H1 (cell line): ENCODE measurements at regions not wholly inside any gene's neighbourhood (a gene's known extent, or its start where the extent isn't known, plus 50 kb on each side); places are given as distances from the start of the nearest gene placed in this dataset.

Source experiments
- CTCF ChIA-PET: fragments of 300-600 bp; sonication (Branson Sonifier 250); formaldehyde crosslinking; loops from one replicate; lab custom pipeline; 2021; ENCODE audit not compliant: partially characterized antibody; lab: Charles Lee
- POLR2A ChIA-PET: fragments of 300-600 bp; sonication (Branson Sonifier 250); formaldehyde crosslinking; loops from one replicate; lab custom pipeline; 2021; ENCODE audit warnings: inconsistent platforms; ENCODE audit not compliant: partially characterized antibody; lab: Charles Lee
- DNase-seq, 2 experiments: peaks; one replicate each; pipeline versions ENCODE4 v3.0.0 to v3.0.0-alpha.2; 2010 to 2022; ENCODE audit warnings: low spot score in 2 of 2, low read depth in 1 of 2, mixed read lengths in 1 of 2
- FAIRE-seq: peaks from 2 replicates; lab custom pipeline; 2011; peaks lifted over from hg19 to GRCh38; lab: Jason Lieb, UNC
- H2AFZ ChIP-seq: 2 replicates; pipeline ENCODE4 v1.8.1; 2012; ENCODE audit warnings: low read length, inconsistent platforms
- H2AK5ac ChIP-seq: 2 replicates; pipeline ENCODE4 v1.6.1; 2013; ENCODE audit warnings: low read depth, low read length
- H2BK120ac ChIP-seq: replicated peaks from 2 replicates; pipeline ENCODE3; 2013; ENCODE audit warnings: low read depth, low read length, inconsistent platforms
- H2BK12ac ChIP-seq: 2 replicates; pipeline ENCODE4 v1.6.1; 2013; ENCODE audit warnings: low read depth, low read length
- H2BK15ac ChIP-seq: 2 replicates; pipeline ENCODE4 v1.6.1; 2013; ENCODE audit warnings: low read length
- H2BK20ac ChIP-seq: 2 replicates; pipeline ENCODE4 v1.6.1; 2013; ENCODE audit warnings: low read length
- H2BK5ac ChIP-seq: 2 replicates; pipeline ENCODE4 v1.6.1; 2013; ENCODE audit warnings: low read depth, low read length
- H3K14ac ChIP-seq: 2 replicates; pipeline ENCODE4 v1.6.1; 2013; ENCODE audit warnings: inconsistent platforms; ENCODE audit not compliant: insufficient read length
- H3K18ac ChIP-seq: 2 replicates; pipeline ENCODE4 v1.6.1; 2013; ENCODE audit warnings: low read length; ENCODE audit errors: extremely low read depth
- H3K23ac ChIP-seq: 2 replicates; pipeline ENCODE4 v1.6.1; 2013; ENCODE audit warnings: inconsistent platforms; ENCODE audit not compliant: insufficient read length
- H3K23me2 ChIP-seq: 2 replicates; pipeline ENCODE4 v1.6.1; 2013; ENCODE audit warnings: low read depth, low read length
- H3K27ac ChIP-seq: 2 replicates; pipeline ENCODE4 v1.6.1; 2011; ENCODE audit warnings: low read depth, low read length, inconsistent platforms
- H3K27me3 ChIP-seq, 4 experiments: replicated peaks in 1 of 4; 1 replicate in 1 of 4; 2 replicates in 3 of 4; pipeline versions ENCODE4 v1.6.1 to v1.8.1; 2011 to 2013; ENCODE audit warnings: low read length in 3 of 4, mild to moderate bottlenecking in 3 of 4, inconsistent platforms in 2 of 4, mixed read lengths in 2 of 4, moderate library complexity in 1 of 4; ENCODE audit not compliant: control insufficient read depth in 3 of 4, insufficient read depth in 3 of 4; ENCODE audit errors: extremely low read depth in 1 of 4
- H3K36me3 ChIP-seq, 4 experiments: 2 replicates each; pipeline versions ENCODE4 v1.6.1 to v1.8.1; 2011 to 2013; ENCODE audit warnings: mild to moderate bottlenecking in 4 of 4, low read length in 3 of 4, moderate library complexity in 2 of 4, control low read depth in 1 of 4, inconsistent platforms in 1 of 4; ENCODE audit not compliant: insufficient read depth in 4 of 4, control insufficient read depth in 2 of 4
- H3K4ac ChIP-seq: replicated peaks from 2 replicates; pipeline ENCODE3; 2013; ENCODE audit warnings: low read length, low read depth, mixed read lengths, inconsistent platforms; ENCODE audit not compliant: insufficient read length
- H3K4me1 ChIP-seq, 4 experiments: replicated peaks in 1 of 4; 1 replicate in 1 of 4; 2 replicates in 3 of 4; pipeline versions ENCODE4 v1.6.1 to v1.8.1; 2011 to 2013; ENCODE audit warnings: low read length in 3 of 4, inconsistent platforms in 2 of 4, mixed read lengths in 1 of 4; ENCODE audit not compliant: insufficient read depth in 4 of 4, control insufficient read depth in 3 of 4
- H3K4me2 ChIP-seq, 2 experiments: 2 replicates each; pipeline versions ENCODE4 v1.6.1 to v1.8.1; 2011 to 2013; ENCODE audit warnings: low read depth in 2 of 2, low read length in 2 of 2, control low read depth in 1 of 2, inconsistent platforms in 1 of 2, mild to moderate bottlenecking in 1 of 2; ENCODE audit not compliant: insufficient read depth in 1 of 2
- H3K4me3 ChIP-seq, 4 experiments: fragments of 200-600, 300-600 bp in 1 of 4; sonication (generic), shearing (Covaris generic), sonication (Bioruptor Twin) in 1 of 4; 2 replicates each; pipeline versions ENCODE4 v1.5.1 to v1.8.1; 2011 to 2016; ENCODE audit warnings: low read length in 4 of 4, low read depth in 3 of 4, control low read depth in 2 of 4, inconsistent platforms in 2 of 4, mild to moderate bottlenecking in 2 of 4, mixed read lengths in 1 of 4, moderate library complexity in 1 of 4; ENCODE audit not compliant: insufficient read depth in 2 of 4; ENCODE audit errors: extremely low read depth in 1 of 4
- H3K56ac ChIP-seq: replicated peaks from 2 replicates; pipeline ENCODE3; 2013; ENCODE audit warnings: low read depth, mild to moderate bottlenecking, mixed read lengths, low read length, inconsistent platforms; ENCODE audit not compliant: insufficient read length
- H3K79me1 ChIP-seq: 2 replicates; pipeline ENCODE4 v1.6.1; 2013; ENCODE audit warnings: low read depth, low read length, control low read depth
- H3K79me2 ChIP-seq, 2 experiments: 2 replicates each; pipeline versions ENCODE4 v1.6.1 to v1.8.1; 2012 to 2013; ENCODE audit warnings: low read length in 2 of 2, mild to moderate bottlenecking in 2 of 2, inconsistent platforms in 1 of 2; ENCODE audit not compliant: insufficient read depth in 2 of 2, control insufficient read depth in 1 of 2
- H3K9ac ChIP-seq, 4 experiments: replicated peaks in 1 of 4; 1 replicate in 1 of 4; 2 replicates in 3 of 4; pipeline versions ENCODE4 v1.6.1 to v1.8.1; 2011 to 2013; ENCODE audit warnings: low read depth in 3 of 4, low read length in 3 of 4, control low read depth in 2 of 4, mild to moderate bottlenecking in 2 of 4, moderate library complexity in 2 of 4, inconsistent platforms in 1 of 4; ENCODE audit errors: extremely low read depth in 1 of 4
- H3K9me3 ChIP-seq, 2 experiments: 2 replicates each; pipeline versions ENCODE4 v1.6.1 to v1.8.1; 2012 to 2013; ENCODE audit warnings: mild to moderate bottlenecking in 2 of 2, moderate library complexity in 2 of 2, control low read depth in 1 of 2, inconsistent platforms in 1 of 2, low read depth in 1 of 2, low read length in 1 of 2, mixed read lengths in 1 of 2; ENCODE audit not compliant: insufficient read depth in 2 of 2
- H4K20me1 ChIP-seq, 2 experiments: replicated peaks in 1 of 2; 2 replicates each; pipeline versions ENCODE3 to v1.8.1; 2011 to 2013; ENCODE audit warnings: inconsistent platforms in 2 of 2, low read length in 2 of 2, mild to moderate bottlenecking in 1 of 2; ENCODE audit not compliant: insufficient read depth in 2 of 2, control insufficient read depth in 1 of 2
- H4K5ac ChIP-seq: 2 replicates; pipeline ENCODE4 v1.6.1; 2013; ENCODE audit warnings: low read length, low read depth, mixed read lengths, inconsistent platforms; ENCODE audit not compliant: insufficient read length
- H4K8ac ChIP-seq: 2 replicates; pipeline ENCODE4 v1.8.0; 2013; ENCODE audit warnings: mild to moderate bottlenecking, moderate library complexity, low read length, inconsistent platforms; ENCODE audit not compliant: insufficient read depth; ENCODE audit errors: extremely low read depth
- H4K91ac ChIP-seq: replicated peaks from 2 replicates; pipeline ENCODE3; 2013; ENCODE audit warnings: low read length, mixed read lengths, inconsistent platforms; ENCODE audit not compliant: insufficient read length
- BACH1 ChIP-seq: IDR thresholded peaks from 2 replicates; pipeline ENCODE4 v1.6.1; 2012; ENCODE audit warnings: low read length, improper control_type of control experiment
- BCL11A ChIP-seq, 2 experiments: IDR thresholded peaks; one replicate each; pipeline ENCODE4 v1.6.1; 2011; ENCODE audit warnings: low read depth in 2 of 2, low read length in 2 of 2, mild to moderate bottlenecking in 2 of 2
- CBX8 ChIP-seq: fragments of 300-800, 300-1000 bp; sonication (generic); IDR thresholded peaks from 2 replicates; pipeline ENCODE4 v1.7.1; 2016; ENCODE audit warnings: low read depth, low read length, borderline replicate concordance
- CEBPB ChIP-seq: IDR thresholded peaks from 2 replicates; pipeline ENCODE4 v1.6.1; 2012; ENCODE audit warnings: low read depth, low read length
- FOSL1 ChIP-seq: IDR thresholded peaks from 2 replicates; pipeline ENCODE4 v1.6.1; 2011; ENCODE audit warnings: mild to moderate bottlenecking, low read depth, low read length, moderate library complexity; ENCODE audit not compliant: insufficient read depth
- KDM5A ChIP-seq: fragments of 200-600 bp; IDR thresholded peaks from 2 replicates; pipeline ENCODE4 v1.7.1; 2012; ENCODE audit warnings: mild to moderate bottlenecking, low read length, inconsistent platforms, mixed read lengths
- NRF1 ChIP-seq: IDR thresholded peaks from 2 replicates; pipeline ENCODE4 v1.6.1; 2011; ENCODE audit warnings: mild to moderate bottlenecking, low read depth, low read length, improper control_type of control experiment
- RXRA ChIP-seq: IDR thresholded peaks from 2 replicates; pipeline ENCODE4 v1.6.1; 2011; ENCODE audit warnings: low read depth, mild to moderate bottlenecking, low read length, moderate library complexity; ENCODE audit not compliant: insufficient read depth
- SIRT6 ChIP-seq: IDR thresholded peaks from one replicate; pipeline ENCODE4 v1.7.1; 2012; ENCODE audit warnings: low read length, inconsistent platforms
- SP2 ChIP-seq: IDR thresholded peaks from 2 replicates; pipeline ENCODE4 v1.6.1; 2012; ENCODE audit warnings: mild to moderate bottlenecking, low read length, inconsistent platforms
- SP4 ChIP-seq: IDR thresholded peaks from 2 replicates; pipeline ENCODE4 v1.6.1; 2012; ENCODE audit warnings: low read length, inconsistent platforms
- SUZ12 ChIP-seq: fragments of 200-600 bp; sonication (generic); IDR thresholded peaks from 2 replicates; pipeline ENCODE4 v1.6.1; 2012; ENCODE audit warnings: mild to moderate bottlenecking, inconsistent platforms, low read length, moderate library complexity, mixed read lengths
- TAF1 ChIP-seq: IDR thresholded peaks from 2 replicates; pipeline ENCODE4 v1.6.1; 2011; ENCODE audit warnings: mild to moderate bottlenecking, low read depth, low read length
- ZNF274 ChIP-seq: IDR thresholded peaks from 2 replicates; pipeline ENCODE4 v1.7.0; 2012; ENCODE audit warnings: low read length, borderline replicate concordance; ENCODE audit errors: extremely low read depth
- WGBS, 2 experiments: shearing (Covaris generic) in 1 of 2; methylation state at CpG; one replicate each; pipeline versions ENCODE4 v1.1.6 to v1.1.7; 2013 to 2015; ENCODE audit warnings: low lambda C conversion rate in 2 of 2, mixed read lengths in 2 of 2, inconsistent platforms in 1 of 2, low coverage in 1 of 2, missing lambda C conversion rate in 1 of 2; ENCODE audit not compliant: insufficient replicate concordance in 2 of 2, insufficient coverage in 1 of 2, insufficient read length in 1 of 2; ENCODE audit errors: extremely low coverage in 1 of 2, missing lambda C conversion rate in 1 of 2; 5-methylcytosine and 5-hydroxymethylcytosine counted together
- TF ChIP-seq, protein P1 (sequence below): IDR thresholded peaks from 2 replicates; pipeline ENCODE4 v1.6.1; 2012; ENCODE audit warnings: low read length, inconsistent platforms

DNA sequence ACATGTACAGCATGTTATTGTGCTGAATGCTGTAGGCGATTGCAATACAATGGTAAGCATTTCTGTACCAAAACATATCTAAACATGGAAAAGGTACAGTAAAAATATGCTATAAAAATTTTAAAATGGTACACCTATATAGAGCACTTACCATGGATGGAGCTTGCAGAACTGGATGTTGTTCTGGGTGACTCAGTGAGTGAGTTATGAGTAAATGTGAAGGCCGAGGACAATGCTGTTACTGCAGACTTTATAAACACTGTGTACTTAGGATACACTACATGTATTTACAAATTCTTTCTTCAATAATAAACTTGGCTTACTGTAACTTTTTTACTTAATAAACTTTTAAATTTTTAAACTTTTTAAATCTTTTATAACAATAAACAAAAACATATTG lies 473.4 kb upstream of the UBE2E3 start:
- H2BK15ac ChIP-seq = no peak overlapping the region
- no peaks in the 10 kb centered on the region for H3K36me3 ChIP-seq
- no peak overlapping the region for H4K5ac ChIP-seq
- H3K14ac ChIP-seq = no peak overlapping the region
- no peak overlapping the region for H3K23ac ChIP-seq
- whole genome bisulfite sequencing, 2 experiments = 91% methylated on average over 2 of the region's 2 CpGs; no CpG with 5 or more reads in 1 of the 2 experiments
- H3K27ac ChIP-seq = no peak overlapping the region
- H3K4me1 ChIP-seq = no peaks in the 10 kb centered on the region
- H4K91ac ChIP-seq = no peak overlapping the region
- H4K8ac ChIP-seq = no peak overlapping the region
- no peaks in the 10 kb centered on the region for H4K20me1 ChIP-seq
- no peak overlapping the region for H3K18ac ChIP-seq
- no peak for DNase-seq
- peaks cover 0 to 1% (median 0%) of the 10 kb centered on the region in 4 experiments; a peak in 1 of 7 replicates for H3K27me3 ChIP-seq
- H3K23me2 ChIP-seq = no peaks in the 10 kb centered on the region
- no peaks in the 10 kb centered on the region for H3K9me3 ChIP-seq
- no peak overlapping the region for H2BK5ac ChIP-seq
- POLR2A ChIA-PET = no interaction called here
- H2AK5ac ChIP-seq = no peak overlapping the region
- no peaks in the 10 kb centered on the region for H3K79me1 ChIP-seq
- H3K4me2 ChIP-seq = no peak overlapping the region
- CTCF ChIA-PET = interaction anchor here (0.8 to 1.5 kb wide), 2 partner anchors 13 kb away, joined by 3 to 6 read pairs; no protein-coding TSS in a partner anchor
- no peak overlapping the region for H3K4me3 ChIP-seq
- H3K4ac ChIP-seq = no peak overlapping the region
- H2BK120ac ChIP-seq = no peak overlapping the region
- H2AFZ ChIP-seq = no peak overlapping the region
- no peaks in the 10 kb centered on the region for H3K79me2 ChIP-seq
- H2BK20ac ChIP-seq = no peak overlapping the region
- H3K9ac ChIP-seq = no peak overlapping the region
- FAIRE-seq = no peak
- H2BK12ac ChIP-seq = no peak overlapping the region
- no peak overlapping the region for H3K56ac ChIP-seq
- TF ChIP-seq CEBPB (no peak), BACH1 (no peak), SP4 (no peak), TAF1 (no peak), RXRA (no peak), SUZ12 (no peak), BCL11A (IDR thresholded peaks at IDR 0.05; ENCODE audit: low read depth in 2 of 2, low read length in 2 of 2) (no peak), FOSL1 (no peak), ZNF274 (no peak), SP2 (no peak), CBX8 (no peak), KDM5A (no peak), NRF1 (no peak), SIRT6 (no peak)
- TF ChIP-seq, protein P1, sequence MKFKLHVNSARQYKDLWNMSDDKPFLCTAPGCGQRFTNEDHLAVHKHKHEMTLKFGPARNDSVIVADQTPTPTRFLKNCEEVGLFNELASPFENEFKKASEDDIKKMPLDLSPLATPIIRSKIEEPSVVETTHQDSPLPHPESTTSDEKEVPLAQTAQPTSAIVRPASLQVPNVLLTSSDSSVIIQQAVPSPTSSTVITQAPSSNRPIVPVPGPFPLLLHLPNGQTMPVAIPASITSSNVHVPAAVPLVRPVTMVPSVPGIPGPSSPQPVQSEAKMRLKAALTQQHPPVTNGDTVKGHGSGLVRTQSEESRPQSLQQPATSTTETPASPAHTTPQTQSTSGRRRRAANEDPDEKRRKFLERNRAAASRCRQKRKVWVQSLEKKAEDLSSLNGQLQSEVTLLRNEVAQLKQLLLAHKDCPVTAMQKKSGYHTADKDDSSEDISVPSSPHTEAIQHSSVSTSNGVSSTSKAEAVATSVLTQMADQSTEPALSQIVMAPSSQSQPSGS = no peak
